ENCODE measurements at regions not wholly inside any gene's neighbourhood (a gene's known extent, or its start where the extent isn't known, plus 50 kb on each side); places are given as distances from the start of the nearest gene placed in this dataset.

DNA sequence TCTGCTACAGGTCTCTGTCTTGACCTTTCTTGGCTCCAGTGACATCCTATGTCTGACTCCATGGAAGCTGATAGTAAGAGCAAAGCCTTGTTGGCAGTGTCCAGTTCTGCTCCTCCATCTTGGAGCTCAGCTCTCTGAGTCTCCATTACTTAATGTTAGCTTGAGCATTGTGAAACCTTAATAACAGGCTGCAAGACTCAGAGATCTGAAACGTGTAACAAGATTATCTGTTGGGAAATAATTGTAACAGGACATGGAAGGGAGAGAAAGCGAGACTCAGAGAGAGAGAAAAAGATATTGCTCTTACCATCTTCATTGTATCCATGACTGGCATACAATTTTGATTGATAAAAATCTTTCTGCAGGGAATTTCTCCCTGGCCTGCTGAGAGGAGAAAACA is 1365.7 kb downstream of the AACS start:
- no peak for DNase-seq (ENCODE audit: low read depth in 1 of 2, low spot score in 2 of 2)
- CTCF ChIA-PET (ENCODE audit: partially characterized antibody) = no interaction called here

More for the DNA sequence above, 1365.7 kb downstream of the AACS start:
- Histone ChIP-seq H3K23me2 (ENCODE audit: low read depth, low read length) (no peaks in the 10 kb centered on the region), H2BK12ac (ENCODE audit: low read depth, low read length) (no peak overlapping the region), H3K4me3 (ENCODE audit: extremely low read depth in 1 of 4, insufficient read depth in 2 of 4, low read depth in 3 of 4, low read length in 4 of 4) (no peak overlapping the region), H3K9me3 (ENCODE audit: insufficient read depth in 2 of 2, low read depth in 1 of 2, low read length in 1 of 2) (no peaks in the 10 kb centered on the region), H3K79me1 (ENCODE audit: low read depth, low read length) (no peaks in the 10 kb centered on the region), H3K27me3 (replicated peaks in 1 of 4; ENCODE audit: control insufficient read depth in 3 of 4, extremely low read depth in 1 of 4, insufficient read depth in 3 of 4, low read length in 3 of 4) (no peaks in the 10 kb centered on the region), H3K27ac (ENCODE audit: low read depth, low read length) (no peak overlapping the region), H4K20me1 (replicated peaks in 1 of 2; ENCODE audit: control insufficient read depth in 1 of 2, insufficient read depth in 2 of 2, low read length in 2 of 2) (no peaks in the 10 kb centered on the region), H2BK15ac (ENCODE audit: low read length) (no peak overlapping the region), H4K91ac (replicated peaks; ENCODE audit: insufficient read length, low read length) (no peak overlapping the region), H3K4me1 (replicated peaks in 1 of 4; ENCODE audit: control insufficient read depth in 3 of 4, insufficient read depth in 4 of 4, low read length in 3 of 4) (0 out of 7 replicates have a peak, but pooled peaks cover 0 to 4% (median 0%) of the 10 kb centered on the region in 4 experiments), H2BK20ac (ENCODE audit: low read length) (no peak overlapping the region), H3K14ac (ENCODE audit: insufficient read length) (no peak overlapping the region), H4K8ac (ENCODE audit: extremely low read depth, insufficient read depth, low read length) (no peak overlapping the region; the same call in 1 of the 2 replicates), H3K56ac (replicated peaks; ENCODE audit: insufficient read length, low read depth, low read length) (no peak overlapping the region), H3K36me3 (ENCODE audit: control insufficient read depth in 2 of 4, insufficient read depth in 4 of 4, low read length in 3 of 4) (no peaks in the 10 kb centered on the region), H2BK5ac (ENCODE audit: low read depth, low read length) (no peak overlapping the region), H3K4me2 (ENCODE audit: insufficient read depth in 1 of 2, low read depth in 2 of 2, low read length in 2 of 2) (no peak overlapping the region), H2BK120ac (replicated peaks; ENCODE audit: low read depth, low read length) (no peak overlapping the region), H2AFZ (ENCODE audit: low read length) (peak overlapping the region; percentile 73; the same call in 1 of the 2 replicates), H3K4ac (replicated peaks; ENCODE audit: insufficient read length, low read depth, low read length) (no peak overlapping the region), H3K18ac (ENCODE audit: extremely low read depth, low read length) (no peak overlapping the region), H3K79me2 (ENCODE audit: control insufficient read depth in 1 of 2, insufficient read depth in 2 of 2, low read length in 2 of 2) (no peaks in the 10 kb centered on the region), H2AK5ac (ENCODE audit: low read depth, low read length) (no peak overlapping the region), H4K5ac (ENCODE audit: insufficient read length, low read depth, low read length) (no peak overlapping the region), H3K9ac (replicated peaks in 1 of 4; ENCODE audit: extremely low read depth in 1 of 4, low read depth in 3 of 4, low read length in 3 of 4) (no peak overlapping the region), H3K23ac (ENCODE audit: insufficient read length) (no peak overlapping the region)
- TF ChIP-seq CHD1 (IDR thresholded peaks at IDR 0.05; ENCODE audit: low read depth, low read length) (no peak), POLR2A (IDR thresholded peaks at IDR 0.05; ENCODE audit: control extremely low read depth in 1 of 2, low read depth in 2 of 2, low read length in 2 of 2) (no peak), CHD2 (IDR thresholded peaks at IDR 0.05; ENCODE audit: low read length) (no peak)
- TF ChIP-seq, protein P1, sequence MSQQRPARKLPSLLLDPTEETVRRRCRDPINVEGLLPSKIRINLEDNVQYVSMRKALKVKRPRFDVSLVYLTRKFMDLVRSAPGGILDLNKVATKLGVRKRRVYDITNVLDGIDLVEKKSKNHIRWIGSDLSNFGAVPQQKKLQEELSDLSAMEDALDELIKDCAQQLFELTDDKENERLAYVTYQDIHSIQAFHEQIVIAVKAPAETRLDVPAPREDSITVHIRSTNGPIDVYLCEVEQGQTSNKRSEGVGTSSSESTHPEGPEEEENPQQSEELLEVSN (IDR thresholded peaks at IDR 0.05) = no peak
- FAIRE-seq = no peak
- WGBS, 2 experiments (ENCODE audit: extremely low coverage in 1 of 2, insufficient coverage in 1 of 2, insufficient read length in 1 of 2, insufficient replicate concordance in 2 of 2, low coverage in 1 of 2, low lambda C conversion rate in 2 of 2, missing lambda C conversion rate in 1 of 2) = 75% methylated on average over 2 of the region's 2 CpGs; no CpG with 5 or more reads in 1 of the 2 experiments
- POLR2A ChIA-PET (ENCODE audit: partially characterized antibody) = no interaction called here
